ENCODE measurements at regions not wholly inside any gene's neighbourhood (a gene's known extent, or its start where the extent isn't known, plus 50 kb on each side); places are given as distances from the start of the nearest gene placed in this dataset.

DNA sequence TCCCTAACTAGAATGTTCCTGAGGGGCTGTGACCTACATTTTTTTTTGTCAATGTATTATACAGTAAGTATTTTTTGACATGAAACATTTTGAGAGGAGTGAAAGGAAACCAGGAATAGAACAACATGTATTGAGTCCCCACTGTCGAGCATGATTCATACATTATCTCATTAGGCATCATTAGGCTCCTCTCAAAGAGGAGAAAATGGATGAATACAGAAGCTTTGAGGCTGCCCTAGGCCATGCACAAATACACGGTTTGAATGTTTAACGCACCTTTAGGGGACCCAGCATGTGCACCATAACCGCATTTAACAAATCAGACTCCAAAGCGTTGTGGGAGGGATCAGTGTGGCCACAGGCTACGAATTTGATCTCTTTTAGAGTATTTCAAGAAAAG, 87.8 kb downstream of the TBXT start:
- ATAC-seq (ENCODE audit: insufficient number of reproducible peaks, low FRiP score, low read depth) (no peak), DNase-seq (ENCODE audit: low spot score) (no peak)
- Histone ChIP-seq H3K9me3 (no peaks in the 10 kb centered on the region), H3K27ac (no peak overlapping the region), H3K4me1 (ENCODE audit: control insufficient read depth in 1 of 2, low read depth in 2 of 2) (no peaks in the 10 kb centered on the region), H3K4me3 (no peak overlapping the region), H3K27me3 (replicated peaks; ENCODE audit: insufficient read depth) (no peaks in the 10 kb centered on the region), H3K36me3 (no peaks in the 10 kb centered on the region)
- TF ChIP-seq, protein P1, sequence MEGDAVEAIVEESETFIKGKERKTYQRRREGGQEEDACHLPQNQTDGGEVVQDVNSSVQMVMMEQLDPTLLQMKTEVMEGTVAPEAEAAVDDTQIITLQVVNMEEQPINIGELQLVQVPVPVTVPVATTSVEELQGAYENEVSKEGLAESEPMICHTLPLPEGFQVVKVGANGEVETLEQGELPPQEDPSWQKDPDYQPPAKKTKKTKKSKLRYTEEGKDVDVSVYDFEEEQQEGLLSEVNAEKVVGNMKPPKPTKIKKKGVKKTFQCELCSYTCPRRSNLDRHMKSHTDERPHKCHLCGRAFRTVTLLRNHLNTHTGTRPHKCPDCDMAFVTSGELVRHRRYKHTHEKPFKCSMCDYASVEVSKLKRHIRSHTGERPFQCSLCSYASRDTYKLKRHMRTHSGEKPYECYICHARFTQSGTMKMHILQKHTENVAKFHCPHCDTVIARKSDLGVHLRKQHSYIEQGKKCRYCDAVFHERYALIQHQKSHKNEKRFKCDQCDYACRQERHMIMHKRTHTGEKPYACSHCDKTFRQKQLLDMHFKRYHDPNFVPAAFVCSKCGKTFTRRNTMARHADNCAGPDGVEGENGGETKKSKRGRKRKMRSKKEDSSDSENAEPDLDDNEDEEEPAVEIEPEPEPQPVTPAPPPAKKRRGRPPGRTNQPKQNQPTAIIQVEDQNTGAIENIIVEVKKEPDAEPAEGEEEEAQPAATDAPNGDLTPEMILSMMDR (IDR thresholded peaks at IDR 0.05): no peak

DNA sequence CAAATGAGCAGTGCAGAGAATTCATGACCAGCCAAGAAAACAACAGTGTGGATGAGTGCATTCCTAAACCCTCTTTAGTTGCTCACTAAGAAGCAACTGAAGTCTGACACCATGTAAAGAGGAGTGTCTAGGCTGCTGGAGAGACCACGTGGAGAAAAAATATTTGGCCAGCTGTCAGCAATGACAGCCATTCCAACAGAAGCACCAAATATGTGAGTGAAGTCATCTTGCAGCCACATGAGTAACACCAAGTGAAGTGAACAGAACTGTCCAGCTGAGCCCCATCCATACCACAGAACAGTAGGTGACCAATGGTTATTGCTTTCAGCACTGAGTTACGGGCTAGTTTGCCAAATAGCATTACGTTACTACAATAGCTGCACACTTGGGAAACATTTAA, 89.4 kb downstream of the TBXT start:
- H3K36me3 ChIP-seq: no peaks in the 10 kb centered on the region

DNA sequence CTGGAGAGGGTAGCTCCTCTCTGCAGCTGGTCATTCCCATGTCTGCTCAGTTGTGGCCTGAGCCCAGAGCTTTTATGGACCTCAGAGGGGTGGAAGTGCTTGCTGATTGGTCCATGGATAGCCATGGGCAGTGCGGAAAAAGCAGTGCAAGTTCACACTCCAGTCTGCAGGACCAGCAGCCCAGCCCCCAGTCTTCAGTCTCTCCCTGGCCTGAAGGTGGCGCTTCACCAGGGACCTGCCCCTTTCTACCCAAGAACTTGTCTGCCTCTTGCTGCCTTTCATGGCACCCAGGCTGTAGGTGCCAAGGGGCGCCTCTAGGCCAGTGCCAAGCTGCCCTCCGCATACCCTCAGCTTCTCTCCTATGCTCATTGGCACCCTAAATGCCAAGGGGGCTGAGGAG, 91.0 kb downstream of the TBXT start:
- no peaks in the 10 kb centered on the region for H3K27me3 ChIP-seq (replicated peaks; ENCODE audit: insufficient read depth)
- no peak overlapping the region for H3K4me3 ChIP-seq
- H3K4me1 ChIP-seq (ENCODE audit: control insufficient read depth in 1 of 2, low read depth in 2 of 2): no peaks in the 10 kb centered on the region
- H3K9me3 ChIP-seq: no peaks in the 10 kb centered on the region
- H3K27ac ChIP-seq: no peak overlapping the region
- ATAC-seq (ENCODE audit: insufficient number of reproducible peaks, low FRiP score, low read depth) (no peak), DNase-seq (ENCODE audit: low spot score) (no peak)
- no peaks in the 10 kb centered on the region for H3K36me3 ChIP-seq
- TF ChIP-seq, protein P1 (IDR thresholded peaks at IDR 0.05): no peak

More for the DNA sequence above, 89.4 kb downstream of the TBXT start:
- DNase-seq (ENCODE audit: low spot score): no peak
- TF ChIP-seq, protein P1 (IDR thresholded peaks at IDR 0.05): no peak
- Histone ChIP-seq H3K27me3 (replicated peaks; ENCODE audit: insufficient read depth) (no peaks in the 10 kb centered on the region), H3K4me3 (no peak overlapping the region), H3K4me1 (ENCODE audit: control insufficient read depth in 1 of 2, low read depth in 2 of 2) (no peaks in the 10 kb centered on the region), H3K27ac (no peak overlapping the region), H3K9me3 (no peaks in the 10 kb centered on the region)
- ATAC-seq (ENCODE audit: insufficient number of reproducible peaks, low FRiP score, low read depth): no peak

DNA sequence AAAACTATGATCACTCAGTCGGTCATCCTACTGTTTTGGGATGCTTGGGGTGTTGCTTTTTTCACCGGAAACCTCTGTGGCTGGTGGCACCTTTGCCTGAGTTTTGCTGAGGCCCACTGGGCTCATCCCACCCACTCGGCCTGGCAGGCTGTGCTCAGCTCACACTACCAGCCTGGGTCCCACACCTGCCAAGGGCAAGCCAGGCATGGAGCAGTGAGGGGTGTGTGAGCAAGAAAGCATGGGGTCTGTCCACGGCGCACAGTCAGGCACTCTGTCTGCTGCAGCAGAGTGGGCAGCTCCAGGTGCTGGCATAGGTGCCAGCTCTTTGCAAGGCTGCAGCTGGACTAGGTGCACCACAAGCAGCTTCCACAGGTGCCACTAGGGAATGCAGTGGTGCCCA, 91.7 kb downstream of the TBXT start:
- TF ChIP-seq, protein P1 (IDR thresholded peaks at IDR 0.05): no peak
- H3K9me3 ChIP-seq: no peaks in the 10 kb centered on the region
- no peak for ATAC-seq (ENCODE audit: insufficient number of reproducible peaks, low FRiP score, low read depth)
- no peak overlapping the region for H3K4me3 ChIP-seq
- H3K4me1 ChIP-seq (ENCODE audit: control insufficient read depth in 1 of 2, low read depth in 2 of 2): no peaks in the 10 kb centered on the region
- H3K27me3 ChIP-seq (replicated peaks; ENCODE audit: insufficient read depth): no peaks in the 10 kb centered on the region
- H3K27ac ChIP-seq: no peak overlapping the region
- no peak for DNase-seq (ENCODE audit: low spot score)
- no peaks in the 10 kb centered on the region for H3K36me3 ChIP-seq

DNA sequence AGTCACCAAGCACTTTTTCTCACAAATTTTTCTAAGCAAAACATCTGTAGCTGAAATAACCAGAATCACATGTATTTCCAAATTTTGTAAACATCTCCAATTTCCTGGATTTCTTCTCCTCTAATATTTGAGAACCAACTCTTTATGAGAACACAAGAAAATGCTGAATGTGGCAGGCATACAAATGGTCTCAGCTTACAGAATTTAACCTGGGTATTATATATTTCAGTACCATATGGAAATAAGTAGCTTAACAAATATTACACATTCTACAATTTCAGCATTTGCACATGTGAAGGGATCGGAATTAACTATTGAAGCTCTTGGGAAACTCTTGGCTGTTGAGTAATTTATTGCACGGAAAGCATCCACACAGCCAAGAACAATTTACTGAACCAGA, 92.5 kb downstream of the TBXT start:
- H3K27me3 ChIP-seq (replicated peaks; ENCODE audit: insufficient read depth): no peaks in the 10 kb centered on the region
- no peaks in the 10 kb centered on the region for H3K9me3 ChIP-seq
- no peak for DNase-seq (ENCODE audit: low spot score)
- no peak for ATAC-seq (ENCODE audit: insufficient number of reproducible peaks, low FRiP score, low read depth)
- no peaks in the 10 kb centered on the region for H3K36me3 ChIP-seq
- H3K27ac ChIP-seq: no peak overlapping the region
- no peaks in the 10 kb centered on the region for H3K4me1 ChIP-seq (ENCODE audit: control insufficient read depth in 1 of 2, low read depth in 2 of 2)
- TF ChIP-seq, protein P1 (IDR thresholded peaks at IDR 0.05): no peak
- no peak overlapping the region for H3K4me3 ChIP-seq

Measured in thoracic aorta (tissue), 2 donors.